NCI-H128 (cell line): ENCODE measurements at regions not wholly inside any gene's neighbourhood (a gene's known extent, or its start where the extent isn't known, plus 50 kb on each side); places are given as distances from the start of the nearest gene placed in this dataset.
A peak's percentile ranks its signal among the peaks of the same experiment; 100 is the strongest.

ENCODE experiments used
- DNase-seq: peaks from one replicate; lab custom pipeline; 2025; ENCODE audit not compliant: unreplicated experiment; lab: John Stamatoyannopoulos, UW

GRCh38 chr13:107586216-107586615 lies 629.1 kb downstream of the LIG4 start:
- no peak for DNase-seq

GRCh38 chr13:107585469-107586180 lies 629.7 kb downstream of the LIG4 start:
- DNase-seq, result no peak

- no peak for DNase-seq
Observed at GRCh38 chr13:107582171-107582570, 633.2 kb downstream of the LIG4 start.

GRCh38 chr13:107580741-107581412 lies 634.5 kb downstream of the LIG4 start:
- no peak for DNase-seq

GRCh38 chr13:107576430-107576829 lies 638.9 kb downstream of the LIG4 start:
- DNase-seq, result no peak

GRCh38 chr13:107574517-107575210 lies 640.7 kb downstream of the LIG4 start:
- no peak for DNase-seq

GRCh38 chr13:107573184-107573583 lies 642.2 kb downstream of the LIG4 start:
- DNase-seq, result no peak

- no peak for DNase-seq
Observed at GRCh38 chr13:107572156-107572555, 643.2 kb downstream of the LIG4 start.

GRCh38 chr13:107568181-107568580 lies 647.2 kb downstream of the LIG4 start:
- DNase-seq, result no peak

GRCh38 chr13:107563099-107563925 lies 652.0 kb downstream of the LIG4 start:
- DNase-seq, result no peak

GRCh38 chr13:107562203-107562602 lies 653.1 kb downstream of the LIG4 start:
- no peak for DNase-seq

GRCh38 chr13:107554460-107554859 lies 660.9 kb downstream of the LIG4 start:
- peak; percentile 49 for DNase-seq

GRCh38 chr13:107553838-107554237 lies 661.5 kb downstream of the LIG4 start:
- no peak for DNase-seq

- no peak for DNase-seq
Observed at GRCh38 chr13:107551521-107551920, 663.8 kb downstream of the LIG4 start.

GRCh38 chr13:107548338-107548737 lies 667.0 kb downstream of the LIG4 start:
- no peak for DNase-seq

GRCh38 chr13:107545946-107546502 lies 669.3 kb downstream of the LIG4 start:
- peak; percentile 42 for DNase-seq

- DNase-seq, result no peak
Observed at GRCh38 chr13:107534548-107534947, 680.8 kb downstream of the LIG4 start.

GRCh38 chr13:107531816-107532215 lies 683.5 kb downstream of the LIG4 start:
- no peak for DNase-seq

GRCh38 chr13:107531180-107531579 lies 684.2 kb downstream of the LIG4 start:
- no peak for DNase-seq

GRCh38 chr13:107529035-107529434 lies 686.3 kb downstream of the LIG4 start:
- DNase-seq, result no peak

- no peak for DNase-seq
Observed at GRCh38 chr13:107518780-107519179, 696.6 kb downstream of the LIG4 start.
